Transverse colon (tissue), 4 donors: ENCODE measurements at regions not wholly inside any gene's neighbourhood (a gene's known extent, or its start where the extent isn't known, plus 50 kb on each side); places are given as distances from the start of the nearest gene placed in this dataset.

Source experiments
- DNase-seq: peaks from one replicate; pipeline ENCODE4 v3.0.0-alpha.2; 2019
- H3K27ac ChIP-seq, 4 donors: fragments of 200-600 bp; sonication (generic); 2 replicates each; pipeline ENCODE4 v1.5.1; 2016 to 2018; ENCODE audit warnings: inconsistent platforms in 4 of 4
- H3K27me3 ChIP-seq: fragments of 200-600 bp; sonication (generic); 2 replicates; pipeline ENCODE4 v1.5.1; 2017; ENCODE audit warnings: inconsistent platforms
- H3K36me3 ChIP-seq, 4 donors: fragments of 200-600 bp; sonication (generic); 2 replicates each; pipeline ENCODE4 v1.5.1; 2017 to 2019; ENCODE audit warnings: inconsistent platforms in 4 of 4
- H3K4me1 ChIP-seq, 4 donors: fragments of 200-600 bp; sonication (generic); 2 replicates each; pipeline ENCODE4 v1.5.1; 2017 to 2020; ENCODE audit warnings: inconsistent platforms in 4 of 4
- H3K4me3 ChIP-seq, 4 donors: fragments of 200-600 bp; sonication (generic); 1 replicate in 1 of 4; 2 replicates in 3 of 4; pipeline versions ENCODE4 v1.5.1 to v1.6.1; 2017 to 2019; ENCODE audit warnings: inconsistent platforms in 4 of 4
- H3K9me3 ChIP-seq, 2 donors: fragments of 200-600 bp; sonication (generic); 2 replicates each; pipeline ENCODE4 v1.5.1; 2017 to 2019; ENCODE audit warnings: inconsistent platforms in 2 of 2
- CTCF ChIP-seq, 5 experiments: fragments of 200-600 bp in 3 of 5; fragments of 450-650 bp in 2 of 5; sonication (generic) in 3 of 5; IDR thresholded peaks; 1 replicate in 2 of 5; 2 replicates in 3 of 5; pipeline ENCODE4 v1.5.1; 2016 to 2017; ENCODE audit warnings: antibody characterized with exemption in 5 of 5, inconsistent platforms in 3 of 5, mild to moderate bottlenecking in 2 of 5, moderate library complexity in 1 of 5
- EP300 ChIP-seq: sonication (generic); formaldehyde crosslinking; IDR thresholded peaks from one replicate; pipeline ENCODE4 v1.6.1; 2017; ENCODE audit warnings: antibody characterized with exemption, low read depth
- POLR2A ChIP-seq: fragments of 450-650 bp; IDR thresholded peaks from one replicate; pipeline ENCODE4 v1.6.1; 2016; ENCODE audit warnings: antibody characterized with exemption, mild to moderate bottlenecking, moderate library complexity
- POLR2AphosphoS5 ChIP-seq, 3 donors: sonication (generic); formaldehyde crosslinking; IDR thresholded peaks; one replicate each; pipeline ENCODE4 v1.6.1; 2016; ENCODE audit warnings: antibody characterized with exemption in 3 of 3
- WGBS, 2 donors: methylation state at CpG; one replicate each; pipeline ENCODE4 v1.1.5; 2018; ENCODE audit warnings: low coverage in 1 of 2; 5-methylcytosine and 5-hydroxymethylcytosine counted together
- in situ Hi-C, 4 donors: fragments of 200-750 bp; cut with MboI; loops; one replicate each; pipeline versions ENCODE4 v1.15.0 to v1.15.1; 2017; ENCODE audit warnings: low sequenced_read_pairs in 3 of 4, low pct_ligation_motif_present in 1 of 4, low pct_unique_long_range_greater_than_20kb in 1 of 4
- intact Hi-C: fragments of 100-400 bp; cut with DNase I; formaldehyde crosslinking; loops from one replicate; pipeline ENCODE4 v1.15.1; 2023; ENCODE audit warnings: low total_unique reads

DNA sequence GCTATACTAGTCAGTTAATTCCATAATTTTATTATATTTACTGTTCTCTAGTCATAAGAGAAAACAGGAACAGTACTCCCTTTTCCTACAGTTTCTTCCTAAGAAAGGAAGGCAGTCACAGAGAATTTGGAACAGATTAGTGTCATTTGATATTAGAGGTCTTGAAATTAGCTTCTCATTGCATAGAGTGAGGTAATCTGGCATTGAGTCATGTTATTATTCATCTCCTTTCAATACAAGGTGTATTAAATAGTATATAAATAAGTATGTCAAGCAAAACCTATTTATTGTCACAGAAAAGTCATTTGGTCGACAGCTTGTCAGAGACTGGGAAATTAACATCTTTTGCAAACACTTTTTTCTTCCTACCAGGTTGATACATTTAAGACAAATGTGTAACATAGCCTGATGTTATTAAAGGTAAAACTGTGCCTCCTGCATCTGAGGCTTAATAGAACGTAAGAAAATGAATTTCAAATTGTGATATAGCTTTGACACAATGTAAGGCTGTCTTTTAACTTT lies 753.1 kb upstream of the FRG1 start:
- no peaks in the 10 kb centered on the region for H3K27me3 ChIP-seq
- intact Hi-C loops: no loop called here
- no peak overlapping the region for H3K4me3 ChIP-seq
- 74 to 84% methylated on average over 2 of the region's 2 CpGs for WGBS, 2 donors
- H3K4me1 ChIP-seq: no peaks in the 10 kb centered on the region
- no peak overlapping the region for H3K27ac ChIP-seq
- DNase-seq: no peak
- H3K36me3 ChIP-seq: no peaks in the 10 kb centered on the region
- TF ChIP-seq EP300 (no peak), POLR2A (no peak), CTCF (IDR thresholded peaks at IDR 0.05) (no peak), POLR2AphosphoS5 (IDR thresholded peaks at IDR 0.05) (no peak)
- no peaks in the 10 kb centered on the region for H3K9me3 ChIP-seq
- in situ Hi-C loops: no loop called here

- WGBS, 2 donors: 93 to 96% methylated on average over 9 to 10 of the region's 10 CpGs
- H3K9me3 ChIP-seq: no peaks in the 10 kb centered on the region
- no peak for DNase-seq
- no peaks in the 10 kb centered on the region for H3K36me3 ChIP-seq
- intact Hi-C loops (no loop called here), in situ Hi-C loops (no loop called here)
- H3K4me3 ChIP-seq: no peak overlapping the region
- no peak overlapping the region for H3K27ac ChIP-seq
- H3K27me3 ChIP-seq: no peaks in the 10 kb centered on the region
- TF ChIP-seq CTCF (IDR thresholded peaks at IDR 0.05) (no peak), EP300 (no peak), POLR2A (no peak), POLR2AphosphoS5 (IDR thresholded peaks at IDR 0.05) (no peak)
- peaks cover 0 to 7% (median 0%) of the 10 kb centered on the region in 4 donors for H3K4me1 ChIP-seq
These were observed 742.0 kb upstream of the FRG1 start for GRCh38 chr4:189198624-189199023.

DNA sequence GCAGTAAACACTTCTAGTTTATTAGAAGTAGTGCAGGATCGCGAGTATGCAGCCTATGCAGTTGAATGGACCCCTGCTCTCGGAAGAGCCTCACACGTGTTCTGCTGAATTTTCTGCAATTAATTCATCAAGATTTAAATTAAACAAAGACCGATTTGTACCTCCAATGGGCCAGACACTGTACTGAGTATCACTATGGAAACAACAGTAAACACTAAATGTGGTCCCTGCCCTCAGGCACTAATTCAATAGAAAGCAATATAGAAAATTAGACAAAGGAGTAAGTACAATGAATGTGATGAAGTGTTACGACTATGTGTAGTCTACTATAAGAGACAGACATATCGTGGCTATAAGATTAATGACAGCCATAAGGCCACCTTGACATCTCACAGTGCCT lies 740.3 kb upstream of the FRG1 start:
- no peak overlapping the region for H3K4me3 ChIP-seq
- TF ChIP-seq CTCF (IDR thresholded peaks at IDR 0.05) (no peak), POLR2A (no peak), POLR2AphosphoS5 (IDR thresholded peaks at IDR 0.05) (no peak), EP300 (no peak)
- in situ Hi-C loops (no loop called here), intact Hi-C loops (no loop called here)
- no peaks in the 10 kb centered on the region for H3K9me3 ChIP-seq
- no peaks in the 10 kb centered on the region for H3K27me3 ChIP-seq
- 70% methylated on average over 7 of the region's 7 CpGs; no CpG with 5 or more reads in 1 of the 2 donors for WGBS, 2 donors
- no peak for DNase-seq
- peaks cover 0 to 7% (median 0%) of the 10 kb centered on the region in 4 donors for H3K4me1 ChIP-seq
- no peaks in the 10 kb centered on the region for H3K36me3 ChIP-seq
- H3K27ac ChIP-seq: no peak overlapping the region

- no peaks in the 10 kb centered on the region for H3K27me3 ChIP-seq
- intact Hi-C loops: no loop called here
- peak; percentile 59 to 83 (median 75) for TF ChIP-seq CTCF (IDR thresholded peaks at IDR 0.05)
- TF ChIP-seq POLR2A: no peak
- no peak overlapping the region for H3K27ac ChIP-seq
- in situ Hi-C loops: no loop called here
- no peaks in the 10 kb centered on the region for H3K36me3 ChIP-seq
- H3K4me3 ChIP-seq: peak overlapping the region in 1 of 4 donors; percentile 25
- peak; percentile 24 for DNase-seq
- peaks cover 0 to 7% (median 0%) of the 10 kb centered on the region in 4 donors for H3K4me1 ChIP-seq
- H3K9me3 ChIP-seq: no peaks in the 10 kb centered on the region
- 8 to 18% methylated on average over 7 to 16 of the region's 16 CpGs for WGBS, 2 donors
These were observed 738.3 kb upstream of the FRG1 start for GRCh38 chr4:189202182-189202868.
